ENCODE measurements at regions not wholly inside any gene's neighbourhood (a gene's known extent, or its start where the extent isn't known, plus 50 kb on each side); places are given as distances from the start of the nearest gene placed in this dataset.
A peak's percentile ranks its signal among the peaks of the same experiment; 100 is the strongest.

- no peak for DNase-seq (ENCODE audit: low read depth)
Measured at GRCh38 chr5:74226716-74227485, 413.6 kb downstream of the ENC1 start.

GRCh38 chr5:74225587-74225986 is 414.9 kb downstream of the ENC1 start:
- DNase-seq (ENCODE audit: low read depth) = no peak

GRCh38 chr5:74224331-74224730 is 416.2 kb downstream of the ENC1 start:
- DNase-seq (ENCODE audit: low read depth) = no peak

- DNase-seq (ENCODE audit: low read depth) = no peak
Measured at GRCh38 chr5:74222806-74223205, 417.7 kb downstream of the ENC1 start.

- no peak for DNase-seq (ENCODE audit: low read depth)
Measured at GRCh38 chr5:74221413-74221812, 419.1 kb downstream of the ENC1 start.

- DNase-seq (ENCODE audit: low read depth) = no peak
Measured at GRCh38 chr5:74216012-74216411, 424.5 kb downstream of the ENC1 start.

GRCh38 chr5:74212336-74212735 is 428.2 kb downstream of the ENC1 start:
- DNase-seq (ENCODE audit: low read depth) = no peak

GRCh38 chr5:74209571-74209970 is 431.0 kb downstream of the ENC1 start:
- no peak for DNase-seq (ENCODE audit: low read depth)

- DNase-seq (ENCODE audit: low read depth) = peak; percentile 79
Measured at GRCh38 chr5:74206579-74207550, 433.7 kb downstream of the ENC1 start.

- DNase-seq (ENCODE audit: low read depth) = no peak
Measured at GRCh38 chr5:74205767-74206578, 434.6 kb downstream of the ENC1 start.

GRCh38 chr5:74201334-74202081 is 439.0 kb downstream of the ENC1 start:
- no peak for DNase-seq (ENCODE audit: low read depth)

GRCh38 chr5:74200560-74200959 is 440.0 kb downstream of the ENC1 start:
- DNase-seq (ENCODE audit: low read depth) = no peak

- no peak for DNase-seq (ENCODE audit: low read depth)
Measured at GRCh38 chr5:74199436-74200210, 440.9 kb downstream of the ENC1 start.

- no peak for DNase-seq (ENCODE audit: low read depth)
Measured at GRCh38 chr5:74199005-74199404, 441.5 kb downstream of the ENC1 start.

GRCh38 chr5:74198156-74198555 is 442.4 kb downstream of the ENC1 start:
- DNase-seq (ENCODE audit: low read depth) = no peak

GRCh38 chr5:74196233-74196632 is 444.3 kb downstream of the ENC1 start:
- no peak for DNase-seq (ENCODE audit: low read depth)

- no peak for DNase-seq (ENCODE audit: low read depth)
Measured at GRCh38 chr5:74194196-74194595, 446.3 kb downstream of the ENC1 start.

GRCh38 chr5:74192606-74193299 is 447.8 kb downstream of the ENC1 start:
- DNase-seq (ENCODE audit: low read depth) = no peak

- no peak for DNase-seq (ENCODE audit: low read depth)
Measured at GRCh38 chr5:74188351-74189105, 452.0 kb downstream of the ENC1 start.

Measured in HS-27A (cell line).